Body of pancreas (tissue), 4 donors: ENCODE measurements at regions not wholly inside any gene's neighbourhood (a gene's known extent, or its start where the extent isn't known, plus 50 kb on each side); places are given as distances from the start of the nearest gene placed in this dataset.

Experiments used
- POLR2A ChIP-seq, 3 donors: fragments of 450-650 bp; IDR thresholded peaks; one replicate each; pipeline ENCODE4 v1.6.1; 2016; ENCODE audit warnings: antibody characterized with exemption in 3 of 3, mild to moderate bottlenecking in 2 of 3
- TF ChIP-seq, protein P1 (sequence below), 7 experiments: fragments of 450-650 bp in 4 of 7; fragments of 200-600 bp in 3 of 7; sonication (generic) in 3 of 7; IDR thresholded peaks; one replicate each; pipeline ENCODE4 v1.5.1; 2016 to 2019; ENCODE audit warnings: antibody characterized with exemption in 7 of 7

GRCh38 chr6:137800762-137801161 is 66.3 kb upstream of the TNFAIP3 start:
- TF ChIP-seq, protein P1, sequence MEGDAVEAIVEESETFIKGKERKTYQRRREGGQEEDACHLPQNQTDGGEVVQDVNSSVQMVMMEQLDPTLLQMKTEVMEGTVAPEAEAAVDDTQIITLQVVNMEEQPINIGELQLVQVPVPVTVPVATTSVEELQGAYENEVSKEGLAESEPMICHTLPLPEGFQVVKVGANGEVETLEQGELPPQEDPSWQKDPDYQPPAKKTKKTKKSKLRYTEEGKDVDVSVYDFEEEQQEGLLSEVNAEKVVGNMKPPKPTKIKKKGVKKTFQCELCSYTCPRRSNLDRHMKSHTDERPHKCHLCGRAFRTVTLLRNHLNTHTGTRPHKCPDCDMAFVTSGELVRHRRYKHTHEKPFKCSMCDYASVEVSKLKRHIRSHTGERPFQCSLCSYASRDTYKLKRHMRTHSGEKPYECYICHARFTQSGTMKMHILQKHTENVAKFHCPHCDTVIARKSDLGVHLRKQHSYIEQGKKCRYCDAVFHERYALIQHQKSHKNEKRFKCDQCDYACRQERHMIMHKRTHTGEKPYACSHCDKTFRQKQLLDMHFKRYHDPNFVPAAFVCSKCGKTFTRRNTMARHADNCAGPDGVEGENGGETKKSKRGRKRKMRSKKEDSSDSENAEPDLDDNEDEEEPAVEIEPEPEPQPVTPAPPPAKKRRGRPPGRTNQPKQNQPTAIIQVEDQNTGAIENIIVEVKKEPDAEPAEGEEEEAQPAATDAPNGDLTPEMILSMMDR (IDR thresholded peaks at IDR 0.05), result no peak
- TF ChIP-seq POLR2A (IDR thresholded peaks at IDR 0.05), result no peak
